GM19023 (cell line): ENCODE measurements at regions not wholly inside any gene's neighbourhood (a gene's known extent, or its start where the extent isn't known, plus 50 kb on each side); places are given as distances from the start of the nearest gene placed in this dataset.
"Not testable (repeated sequence)": the region's sequence is repeated elsewhere in the genome, so short reads cannot be mapped to it uniquely, and the experiment has no call there.

Source experiments
- ATAC-seq: cut with Tn5 transposase; IDR thresholded peaks from one replicate; pipeline ENCODE4 v1.9.1; 2021; ENCODE audit warnings: mild to moderate bottlenecking, moderate library complexity; ENCODE audit not compliant: unreplicated experiment

- ATAC-seq, result no peak
These were observed 99.6 kb upstream of the LYZL1 start for GRCh38 chr10:29189256-29189655.

- ATAC-seq, result no peak
These were observed 97.2 kb upstream of the LYZL1 start for GRCh38 chr10:29191674-29192073.

GRCh38 chr10:29199339-29199738 is 89.5 kb upstream of the LYZL1 start:
- no peak for ATAC-seq

- no peak for ATAC-seq
These were observed 88.8 kb upstream of the LYZL1 start for GRCh38 chr10:29199941-29200679.

- ATAC-seq, result no peak
These were observed 86.4 kb upstream of the LYZL1 start for GRCh38 chr10:29202386-29202940.

- ATAC-seq, result no peak
These were observed 85.4 kb upstream of the LYZL1 start for GRCh38 chr10:29203432-29203831.

GRCh38 chr10:29204070-29204800 is 84.6 kb upstream of the LYZL1 start:
- no peak for ATAC-seq

GRCh38 chr10:29205787-29206186 is 83.1 kb upstream of the LYZL1 start:
- no peak for ATAC-seq

GRCh38 chr10:29208845-29209244 is 80.0 kb upstream of the LYZL1 start:
- no peak for ATAC-seq

GRCh38 chr10:29209830-29210229 is 79.0 kb upstream of the LYZL1 start:
- no peak for ATAC-seq

GRCh38 chr10:29210266-29210868 is 78.5 kb upstream of the LYZL1 start:
- no peak for ATAC-seq

- no peak for ATAC-seq
These were observed 76.3 kb upstream of the LYZL1 start for GRCh38 chr10:29212597-29212996.

- no peak for ATAC-seq
These were observed 74.3 kb upstream of the LYZL1 start for GRCh38 chr10:29214551-29214950.

- ATAC-seq, result no peak
These were observed 71.6 kb upstream of the LYZL1 start for GRCh38 chr10:29217292-29217738.

- no peak for ATAC-seq
These were observed 65.5 kb upstream of the LYZL1 start for GRCh38 chr10:29223326-29223725.

- no peak for ATAC-seq
These were observed 64.2 kb upstream of the LYZL1 start for GRCh38 chr10:29224631-29225030.

GRCh38 chr10:29227201-29227600 is 61.7 kb upstream of the LYZL1 start:
- ATAC-seq, result no peak

GRCh38 chr10:29228562-29228961 is 60.3 kb upstream of the LYZL1 start:
- no peak for ATAC-seq

GRCh38 chr10:29229258-29229705 is 59.6 kb upstream of the LYZL1 start:
- ATAC-seq, result no peak

GRCh38 chr10:29236910-29237309 is 52.0 kb upstream of the LYZL1 start:
- ATAC-seq, result not testable (repeated sequence)

- no peak for ATAC-seq
These were observed 51.1 kb upstream of the LYZL1 start for GRCh38 chr10:29237786-29238185.
